VCaP (cell line): ENCODE measurements at regions not wholly inside any gene's neighbourhood (a gene's known extent, or its start where the extent isn't known, plus 50 kb on each side); places are given as distances from the start of the nearest gene placed in this dataset.
A peak's percentile ranks its signal among the peaks of the same experiment; 100 is the strongest.

Experiments used
- H3K27ac ChIP-seq: fragments of 450-650 bp; 2 replicates; pipeline ENCODE4 v1.5.1; 2017
- CTCF ChIP-seq: fragments of 450-650 bp; conservative IDR thresholded peaks from 2 replicates; pipeline ENCODE4 v1.5.1; 2017; ENCODE audit warnings: mild to moderate bottlenecking, moderate library complexity

- no peak for TF ChIP-seq CTCF
- H3K27ac ChIP-seq, result no peak overlapping the region
These were observed 50.5 kb upstream of the DLX2 start for GRCh38 chr2:172153156-172153555.

- H3K27ac ChIP-seq, result no peak overlapping the region
- no peak for TF ChIP-seq CTCF
These were observed 51.1 kb upstream of the DLX2 start for GRCh38 chr2:172153757-172154156.

GRCh38 chr2:172155752-172156151 is 53.1 kb upstream of the DLX2 start:
- peak overlapping the region; percentile 79 for H3K27ac ChIP-seq
- no peak for TF ChIP-seq CTCF

GRCh38 chr2:172160839-172161238 is 58.1 kb upstream of the DLX2 start:
- no peak overlapping the region for H3K27ac ChIP-seq
- TF ChIP-seq CTCF, result no peak

- no peak for TF ChIP-seq CTCF
- no peak overlapping the region for H3K27ac ChIP-seq
These were observed 59.6 kb upstream of the DLX2 start for GRCh38 chr2:172162225-172162733.

GRCh38 chr2:172162739-172163336 is 60.1 kb upstream of the DLX2 start:
- H3K27ac ChIP-seq, result no peak overlapping the region
- no peak for TF ChIP-seq CTCF

GRCh38 chr2:172168917-172169346 is 66.2 kb upstream of the DLX2 start:
- TF ChIP-seq CTCF, result no peak
- peak overlapping the region; percentile 93 for H3K27ac ChIP-seq
